GM19324 (cell line): ENCODE measurements at regions not wholly inside any gene's neighbourhood (a gene's known extent, or its start where the extent isn't known, plus 50 kb on each side); places are given as distances from the start of the nearest gene placed in this dataset.

ENCODE experiments used
- ATAC-seq: cut with Tn5 transposase; IDR thresholded peaks from one replicate; pipeline ENCODE4 v1.9.1; 2021; ENCODE audit warnings: mild to moderate bottlenecking, moderate library complexity; ENCODE audit not compliant: unreplicated experiment, low FRiP score

GRCh38 chr5:133723126-133723525 is 110.8 kb upstream of the FSTL4 start:
- ATAC-seq: no peak

DNA sequence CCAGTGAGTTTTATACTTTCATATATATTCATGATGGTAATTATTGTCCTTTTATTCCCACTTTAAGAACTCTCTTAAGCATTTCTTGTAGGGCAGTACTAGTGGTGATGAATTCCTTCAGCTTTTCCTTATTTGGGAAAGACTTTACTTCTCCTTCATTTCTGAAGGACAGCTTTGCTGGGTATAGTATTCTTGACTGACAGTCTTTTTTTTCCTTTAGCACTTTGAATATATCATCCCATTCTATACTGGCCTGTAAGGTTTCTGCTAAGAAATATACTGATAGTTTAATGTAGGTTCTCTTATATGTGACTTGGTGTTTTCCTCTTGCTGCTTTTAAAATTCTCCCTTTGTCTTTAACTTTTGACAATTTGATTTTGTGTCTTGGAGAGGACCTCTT is 109.0 kb upstream of the FSTL4 start:
- no peak for ATAC-seq

GRCh38 chr5:133718457-133718856 is 106.1 kb upstream of the FSTL4 start:
- ATAC-seq: no peak

GRCh38 chr5:133716532-133717183 is 104.3 kb upstream of the FSTL4 start:
- ATAC-seq: no peak

GRCh38 chr5:133715616-133716015 is 103.3 kb upstream of the FSTL4 start:
- ATAC-seq: no peak

DNA sequence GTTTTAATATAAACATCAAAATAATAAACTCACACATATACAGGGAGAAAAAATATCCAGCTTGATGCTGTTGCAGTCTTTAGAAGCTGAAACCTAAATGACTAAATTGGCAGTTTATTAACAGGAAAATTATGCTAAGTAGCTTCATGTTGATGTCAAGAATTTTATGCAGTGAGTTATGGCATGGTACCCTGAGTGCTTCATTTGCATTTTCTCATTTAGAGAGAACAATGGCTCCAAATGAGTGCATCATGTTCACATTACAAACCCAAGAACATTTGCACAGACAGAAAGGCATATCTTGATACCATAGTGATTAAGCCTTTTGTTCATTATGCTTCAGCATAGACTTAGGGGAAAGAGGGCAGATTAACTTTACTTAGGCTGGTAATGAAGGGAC is 102.9 kb upstream of the FSTL4 start:
- ATAC-seq: no peak

DNA sequence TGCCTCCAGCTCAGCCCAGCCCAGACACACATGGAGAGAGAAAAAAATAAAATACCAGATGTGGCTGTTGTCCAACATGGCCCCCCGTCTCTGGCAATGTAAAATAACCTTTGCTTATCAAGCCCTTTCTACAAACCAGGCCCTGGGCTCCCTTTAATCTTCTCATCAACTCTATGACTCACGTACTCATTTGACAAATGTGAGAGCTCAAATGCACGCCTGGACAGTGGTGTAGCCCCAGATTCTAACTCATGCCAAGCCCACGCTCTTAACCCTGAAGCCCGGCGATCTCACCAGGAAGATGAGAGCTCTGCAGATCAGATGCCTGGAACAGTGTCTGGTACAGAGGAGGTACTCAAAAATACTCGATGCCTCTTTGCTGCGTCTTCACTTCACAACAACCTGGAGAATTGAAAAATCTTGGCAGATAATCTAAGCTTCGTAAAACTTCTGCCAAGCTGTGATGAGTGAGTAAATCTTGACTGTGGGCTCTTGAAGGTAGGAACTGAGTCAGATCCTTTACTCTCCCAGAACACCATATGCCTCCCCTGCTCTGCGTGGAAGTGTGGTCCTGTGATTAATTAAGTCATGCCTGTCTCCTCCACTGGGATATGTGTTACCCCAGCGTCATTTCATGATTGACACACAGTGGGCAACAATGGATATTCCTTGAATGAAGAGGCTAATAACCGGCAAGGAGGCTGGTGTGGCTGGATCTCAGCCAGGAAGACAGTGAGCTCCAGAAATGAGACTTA is 102.0 kb upstream of the FSTL4 start:
- ATAC-seq: no peak

DNA sequence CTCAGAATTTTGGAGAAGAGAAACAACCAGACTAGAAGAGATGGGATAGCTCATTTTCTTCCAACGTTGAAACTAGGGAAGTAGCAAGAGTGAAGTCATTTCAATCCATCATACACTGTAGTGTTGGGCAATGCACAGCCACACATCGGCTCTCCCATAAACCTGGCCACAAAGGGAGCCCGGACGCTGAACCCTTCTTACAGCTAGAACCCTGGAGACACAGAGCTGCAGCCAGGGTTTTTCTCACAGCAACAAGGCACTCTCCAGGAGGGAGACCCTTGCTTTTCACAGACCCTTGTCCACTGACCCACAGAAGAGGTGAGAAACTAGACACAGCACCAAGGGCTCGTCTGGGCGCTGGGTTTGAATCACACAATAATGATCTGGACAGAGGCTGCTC is 101.4 kb upstream of the FSTL4 start:
- no peak for ATAC-seq

DNA sequence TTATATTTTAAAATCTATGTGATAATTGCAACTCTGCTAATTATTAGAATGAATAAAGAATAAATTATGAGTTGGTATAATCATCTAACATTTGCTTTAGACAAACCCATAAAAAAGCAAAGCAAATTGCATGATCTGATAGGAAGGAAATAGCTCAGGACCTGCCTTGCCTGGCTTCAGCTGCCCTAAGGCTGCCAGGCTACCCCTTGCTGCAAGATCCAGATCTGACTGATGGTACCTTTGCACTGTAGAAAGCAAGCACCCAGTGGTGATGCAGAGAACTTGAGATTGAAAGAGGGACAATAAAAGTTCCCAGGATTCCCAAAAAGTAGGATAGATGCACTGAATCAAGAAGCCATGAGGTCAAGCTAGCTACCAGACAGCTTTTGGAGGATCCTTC is 100.9 kb upstream of the FSTL4 start:
- no peak for ATAC-seq

DNA sequence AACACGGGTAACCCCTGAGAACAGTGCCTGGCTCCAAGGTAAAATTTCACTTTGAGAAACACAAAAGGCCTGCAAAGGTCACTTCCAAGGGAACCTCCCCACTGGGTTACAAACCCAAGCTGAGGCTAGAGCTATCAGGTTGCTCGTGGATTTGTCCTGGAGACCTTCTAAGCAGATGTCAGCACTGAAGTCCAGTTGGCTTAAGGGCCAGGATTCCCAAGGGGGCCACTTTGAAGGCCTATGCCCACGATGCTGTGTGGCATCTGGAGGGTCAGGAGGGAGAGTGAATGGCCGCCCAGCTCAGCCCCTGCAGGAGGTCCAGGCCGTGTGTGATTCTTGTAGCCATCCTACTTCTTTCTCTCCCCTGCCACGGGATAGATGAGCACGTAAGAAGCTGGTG is 100.2 kb upstream of the FSTL4 start:
- ATAC-seq: no peak

DNA sequence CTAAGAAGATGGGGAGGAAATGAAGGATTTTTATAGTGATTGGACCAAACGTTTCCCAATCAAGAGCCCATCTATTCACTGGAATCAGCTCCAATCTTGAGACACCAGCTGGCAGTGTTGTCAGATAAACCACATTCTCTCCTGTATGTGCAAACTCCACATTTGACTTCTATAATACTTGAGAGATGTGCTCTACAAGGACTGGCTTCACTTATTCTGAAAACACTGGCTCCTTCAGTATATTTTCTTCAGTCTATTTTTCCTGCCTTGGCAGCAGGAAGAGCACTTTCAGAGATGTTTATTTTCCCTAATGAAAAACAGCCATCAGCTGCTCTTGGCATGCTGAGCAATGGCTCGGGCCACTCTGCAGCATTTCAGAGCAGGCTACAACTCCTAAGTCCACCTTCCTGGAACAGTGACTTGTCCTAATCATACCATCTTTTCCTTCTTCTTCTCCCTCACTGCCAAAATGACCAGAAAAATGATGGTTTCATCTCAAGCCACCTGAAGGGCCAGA is 96.9 kb upstream of the FSTL4 start:
- no peak for ATAC-seq

- ATAC-seq: no peak
Measured at GRCh38 chr5:133708331-133708850, 96.0 kb upstream of the FSTL4 start.

GRCh38 chr5:133707629-133708028 is 95.3 kb upstream of the FSTL4 start:
- ATAC-seq: no peak

DNA sequence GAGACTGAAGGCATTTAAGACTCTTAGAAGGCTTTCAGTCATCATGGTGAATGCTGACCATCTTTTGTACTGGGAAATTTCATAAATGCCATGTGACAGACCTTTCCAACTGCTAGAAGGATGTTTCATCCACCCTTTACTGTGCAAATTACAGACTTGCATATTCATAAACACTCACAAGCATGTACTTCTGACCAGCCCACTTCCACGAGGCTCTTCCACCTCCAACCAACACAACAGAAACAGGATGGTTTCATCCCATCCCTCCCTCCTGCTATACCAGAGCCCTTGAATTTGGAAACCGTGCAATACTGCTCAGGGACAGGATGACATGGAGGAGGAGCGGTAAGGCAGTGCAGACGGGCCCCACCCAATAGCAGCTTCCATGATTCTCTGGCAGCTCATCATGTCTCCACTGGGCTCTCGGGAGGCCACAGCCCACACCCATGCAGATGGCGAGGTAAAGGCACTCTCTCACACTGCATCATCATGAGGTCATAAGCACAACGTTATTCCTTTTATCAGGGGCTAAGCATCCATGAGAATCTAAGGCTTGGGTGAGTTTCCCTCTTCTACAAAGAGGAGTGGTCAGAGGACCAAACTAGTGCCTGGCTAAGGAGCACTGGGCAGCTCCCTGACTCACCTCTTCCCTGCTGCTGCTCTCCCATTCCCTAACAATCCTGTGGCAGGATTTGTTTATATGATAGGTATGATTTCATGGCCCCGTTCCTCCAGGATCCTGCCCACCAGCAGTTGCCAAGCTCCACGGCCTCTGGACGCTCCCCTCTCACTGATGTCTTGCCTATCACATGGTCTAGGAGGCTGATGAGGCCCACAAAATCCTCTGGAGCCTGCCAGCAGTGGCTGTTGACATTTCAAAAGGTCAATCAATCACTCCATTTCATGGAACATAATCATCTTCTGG is 94.4 kb upstream of the FSTL4 start:
- ATAC-seq: no peak

DNA sequence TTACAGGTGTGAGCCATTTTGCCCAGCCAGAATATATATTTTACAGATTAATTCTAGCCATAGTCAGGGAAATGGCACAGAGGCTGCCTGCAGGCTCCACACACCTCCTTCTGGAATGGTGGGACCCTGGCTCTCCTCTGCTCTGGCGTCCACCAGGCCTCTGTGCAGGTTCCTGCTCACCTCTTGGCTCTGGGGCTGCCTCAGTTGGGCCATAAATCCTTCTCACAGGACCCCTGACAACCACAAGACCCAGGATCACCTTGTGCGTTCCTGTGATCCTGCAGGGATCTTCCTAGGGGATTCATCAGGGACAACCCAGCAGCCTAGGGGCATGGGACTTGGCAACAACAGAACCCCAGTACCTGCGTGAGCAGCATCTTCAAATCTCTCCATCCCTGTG is 93.0 kb upstream of the FSTL4 start:
- ATAC-seq: no peak

DNA sequence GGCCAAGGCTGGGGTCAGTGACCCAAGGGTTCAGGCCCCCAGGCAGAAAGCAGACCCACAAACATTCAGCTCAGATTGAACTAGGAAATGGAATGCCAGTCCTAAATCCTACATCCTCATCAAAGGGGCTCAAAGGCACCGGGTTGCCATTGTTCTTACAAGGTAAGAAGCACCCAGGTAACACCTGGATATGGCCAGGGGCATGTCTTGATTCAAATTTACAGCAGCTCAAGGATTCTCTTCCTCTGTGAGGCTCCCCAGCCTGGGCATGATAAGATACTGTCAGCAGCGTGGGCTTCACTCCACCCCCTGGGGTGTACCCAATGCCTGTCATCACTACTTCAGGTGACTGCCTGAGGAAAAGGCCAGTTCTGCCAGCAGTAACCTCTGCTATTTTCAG is 92.1 kb upstream of the FSTL4 start:
- no peak for ATAC-seq

- ATAC-seq: no peak
Measured at GRCh38 chr5:133703935-133704334, 91.6 kb upstream of the FSTL4 start.

GRCh38 chr5:133702791-133703770 is 90.7 kb upstream of the FSTL4 start:
- ATAC-seq: no peak

DNA sequence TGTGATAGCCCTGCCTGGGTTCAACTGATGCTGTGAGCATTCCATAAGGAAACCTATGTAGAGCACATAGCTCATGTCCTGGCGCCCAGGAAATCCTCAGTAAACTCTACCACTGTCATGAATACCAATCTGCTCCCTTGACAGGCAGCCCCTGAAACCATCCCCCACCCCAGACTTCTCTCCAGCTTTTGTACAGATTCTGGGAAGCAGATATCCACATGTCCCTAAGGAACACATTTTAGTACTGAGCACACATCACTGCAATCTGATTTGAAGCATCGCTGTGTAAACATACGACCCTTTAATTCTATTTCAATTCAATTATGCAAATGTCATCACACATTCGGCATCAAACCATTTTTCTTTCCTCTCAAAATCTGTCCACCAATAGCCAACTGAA is 89.5 kb upstream of the FSTL4 start:
- no peak for ATAC-seq

DNA sequence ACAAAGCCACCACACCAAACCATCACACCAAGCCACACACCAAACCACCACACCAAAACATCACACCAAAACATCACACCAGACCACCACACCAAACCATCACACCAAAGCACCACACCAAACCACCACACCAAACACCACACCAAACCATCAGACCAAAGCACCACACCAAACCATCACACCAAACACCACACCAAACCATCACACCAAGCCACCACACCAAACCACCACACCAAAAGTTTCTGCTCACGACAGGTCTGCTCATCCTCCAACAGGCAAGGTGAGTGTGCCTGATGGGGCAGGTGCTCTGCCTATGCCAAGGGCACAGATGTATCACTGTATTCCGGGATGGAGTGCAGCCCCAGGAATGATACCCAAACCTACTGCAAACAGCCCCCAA is 87.9 kb upstream of the FSTL4 start:
- ATAC-seq: no peak
